Sciatic nerve (tissue), 2 donors: ENCODE measurements at regions not wholly inside any gene's neighbourhood (a gene's known extent, or its start where the extent isn't known, plus 50 kb on each side); places are given as distances from the start of the nearest gene placed in this dataset.
"Not testable (repeated sequence)": the region's sequence is repeated elsewhere in the genome, so short reads cannot be mapped to it uniquely, and the experiment has no call there.

Experiments
- ATAC-seq: fragments of 200-7000 bp; cut with Tn5 transposase; one replicate; pipeline ENCODE4 v1.9.1; 2020; ENCODE audit warnings: mild to moderate bottlenecking, moderate library complexity
- DNase-seq: peaks from one replicate; pipeline ENCODE4 v3.0.0-alpha.2; 2020; ENCODE audit warnings: low spot score
- intact Hi-C: fragments of 100-400 bp; cut with DNase I; formaldehyde crosslinking; loops from one replicate; pipeline ENCODE4 v1.14.2; 2022
- donor health status: DM: no; HTN: no; CAD: no.
- donor health status: DM: no; HTN: no; CAD: no.

DNA sequence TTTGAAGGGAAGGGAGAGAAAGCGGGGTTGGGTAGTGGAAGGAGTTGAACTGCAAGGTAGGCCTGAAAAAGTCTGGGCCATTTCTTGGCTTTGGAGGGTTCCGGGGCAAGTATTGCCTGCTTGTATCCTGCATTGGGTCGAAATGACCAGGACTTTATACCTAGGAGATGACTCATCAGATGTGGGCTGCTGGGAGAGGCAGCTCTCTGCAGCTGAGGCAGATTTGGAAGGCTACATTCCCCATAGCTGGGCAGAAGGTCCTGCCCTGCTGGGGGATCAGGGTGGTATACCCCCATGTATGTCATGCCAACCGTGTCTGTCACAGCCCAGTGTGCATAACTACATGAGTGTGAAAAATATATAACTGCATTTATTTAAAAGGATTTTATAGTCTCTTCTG, 171.8 kb upstream of the SPRED2 start:
- no peak for ATAC-seq

GRCh38 chr2:65602603-65603235, 170.3 kb upstream of the SPRED2 start:
- DNase-seq (no peak), ATAC-seq (no peak)
- intact Hi-C loops = no loop called here

More for the DNA sequence above, 171.8 kb upstream of the SPRED2 start:
- intact Hi-C loops = no loop called here
- DNase-seq = no peak

DNA sequence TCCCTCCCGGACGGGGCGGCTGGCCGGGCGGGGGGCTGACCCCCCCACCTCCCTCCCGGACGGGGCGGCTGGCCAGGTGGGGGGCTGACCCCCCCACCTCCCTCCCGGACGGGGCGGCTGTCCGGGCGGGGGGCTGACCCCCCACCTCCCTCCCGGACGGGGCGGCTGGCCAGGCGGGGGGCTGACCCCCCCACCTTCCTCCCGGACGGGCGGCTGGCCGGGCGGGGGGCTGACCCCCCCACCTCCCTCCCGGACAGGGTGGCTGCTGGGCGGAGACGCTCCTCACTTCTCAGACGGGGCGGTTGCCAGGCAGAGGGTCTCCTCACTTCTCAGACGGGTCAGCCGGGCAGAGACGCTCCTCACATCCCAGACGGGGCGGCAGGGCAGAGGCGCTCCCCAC, 168.5 kb upstream of the SPRED2 start:
- intact Hi-C loops, ATAC-seq, DNase-seq: not testable (repeated sequence)

DNA sequence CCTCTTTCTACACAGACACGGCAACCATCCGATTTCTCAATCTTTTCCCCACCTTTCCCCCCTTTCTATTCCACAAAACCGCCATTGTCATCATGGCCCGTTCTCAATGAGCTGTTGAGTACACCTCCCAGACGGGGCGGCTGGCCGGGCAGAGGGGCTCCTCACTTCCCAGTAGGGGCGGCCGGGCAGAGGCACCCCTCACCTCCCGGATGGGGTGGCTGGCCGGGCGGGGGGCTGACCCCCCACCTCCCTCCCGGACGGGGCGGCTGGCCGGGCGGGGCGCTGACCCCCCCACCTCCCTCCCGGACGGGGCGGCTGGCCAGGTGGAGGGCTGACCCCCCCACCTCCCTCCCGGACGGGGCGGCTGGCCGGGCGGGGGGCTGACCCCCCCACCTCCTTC, 168.0 kb upstream of the SPRED2 start:
- ATAC-seq, DNase-seq, intact Hi-C loops: not testable (repeated sequence)

DNA sequence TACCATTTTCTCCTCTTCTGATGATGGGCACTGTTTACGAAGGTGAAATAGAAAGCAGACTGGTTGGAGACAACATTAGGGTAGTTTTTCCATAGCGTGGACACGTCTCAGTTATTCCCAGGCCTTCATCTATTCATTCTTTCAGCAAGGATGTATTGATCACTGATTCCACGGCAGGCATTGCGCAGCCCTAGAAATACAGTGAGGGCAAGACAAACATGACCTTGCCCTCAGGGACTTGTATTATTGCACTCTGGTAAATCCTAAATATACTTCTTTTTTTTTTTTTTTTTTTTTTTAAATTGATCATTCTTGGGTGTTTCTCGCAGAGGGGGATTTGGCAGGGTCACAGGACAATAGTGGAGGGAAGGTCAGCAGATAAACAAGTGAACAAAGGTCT, 167.3 kb upstream of the SPRED2 start:
- ATAC-seq (no peak), DNase-seq (no peak)
- intact Hi-C loops = no loop called here

DNA sequence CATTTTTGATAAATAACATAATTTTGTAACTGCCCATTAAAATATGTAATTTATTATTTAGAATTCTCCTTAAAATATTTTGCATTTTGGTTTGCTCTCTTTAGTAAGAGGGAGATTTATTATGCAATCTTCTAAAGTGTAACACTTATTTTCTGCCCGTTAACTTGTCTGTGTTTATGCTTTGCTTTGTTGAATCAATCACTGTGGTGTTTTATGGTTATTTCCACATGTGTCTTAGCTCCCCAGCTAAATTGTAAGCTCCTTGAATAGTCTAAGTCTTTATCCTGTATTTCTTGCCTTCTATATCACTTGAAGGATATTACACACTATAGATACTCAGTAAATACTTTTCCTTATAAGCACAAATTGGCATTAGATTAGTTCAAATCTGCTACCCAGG, 166.6 kb upstream of the SPRED2 start:
- DNase-seq (no peak), ATAC-seq (no peak)
- intact Hi-C loops = no loop called here

DNA sequence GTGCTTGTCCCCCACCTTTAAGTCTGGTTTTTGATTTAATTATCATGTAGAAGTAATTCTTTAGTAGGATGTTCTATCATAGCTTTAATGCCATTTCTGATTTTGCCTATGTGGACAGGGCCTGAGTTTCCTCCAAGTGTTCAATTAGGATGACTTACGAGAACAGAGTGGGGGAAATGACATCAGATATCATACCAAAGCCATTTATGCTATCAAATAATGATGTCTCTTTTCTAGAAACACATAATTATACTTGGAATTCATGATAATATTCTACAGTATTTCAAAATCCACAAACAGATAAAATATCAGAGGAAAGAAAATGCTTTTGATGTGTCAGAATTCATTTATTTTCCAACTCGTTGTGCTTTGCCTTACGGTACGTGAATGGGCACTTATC, 165.9 kb upstream of the SPRED2 start:
- DNase-seq (no peak), ATAC-seq (no peak)
- intact Hi-C loops = no loop called here

- intact Hi-C loops = no loop called here
- ATAC-seq = no peak
- no peak for DNase-seq
These were observed 163.2 kb upstream of the SPRED2 start for GRCh38 chr2:65595630-65596029.

DNA sequence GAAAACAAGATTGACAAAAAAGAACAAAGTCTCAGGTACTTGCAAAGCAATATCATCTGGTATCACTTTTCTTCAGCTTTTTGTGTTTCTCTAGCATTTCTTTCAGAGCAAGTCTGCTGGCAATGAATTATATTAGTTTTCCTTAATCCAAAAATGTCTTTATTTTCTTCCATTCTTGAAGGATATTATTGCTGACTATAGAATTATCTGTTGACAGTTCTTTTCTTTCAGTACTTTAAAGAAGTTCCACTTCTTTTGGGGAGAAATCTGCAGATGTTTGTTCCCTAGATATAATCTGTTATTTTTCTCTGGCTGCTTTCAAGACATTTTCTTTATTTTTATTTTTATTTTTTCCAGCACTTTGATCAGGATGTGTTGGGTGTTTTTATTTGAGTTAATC, 161.8 kb upstream of the SPRED2 start:
- DNase-seq (no peak), ATAC-seq (no peak)
- intact Hi-C loops = no loop called here

GRCh38 chr2:65589667-65590066, 157.3 kb upstream of the SPRED2 start:
- intact Hi-C loops = no loop called here
- ATAC-seq (no peak), DNase-seq (no peak)

- no peak for ATAC-seq
- intact Hi-C loops = no loop called here
These were observed 155.4 kb upstream of the SPRED2 start for GRCh38 chr2:65587779-65588178.

DNA sequence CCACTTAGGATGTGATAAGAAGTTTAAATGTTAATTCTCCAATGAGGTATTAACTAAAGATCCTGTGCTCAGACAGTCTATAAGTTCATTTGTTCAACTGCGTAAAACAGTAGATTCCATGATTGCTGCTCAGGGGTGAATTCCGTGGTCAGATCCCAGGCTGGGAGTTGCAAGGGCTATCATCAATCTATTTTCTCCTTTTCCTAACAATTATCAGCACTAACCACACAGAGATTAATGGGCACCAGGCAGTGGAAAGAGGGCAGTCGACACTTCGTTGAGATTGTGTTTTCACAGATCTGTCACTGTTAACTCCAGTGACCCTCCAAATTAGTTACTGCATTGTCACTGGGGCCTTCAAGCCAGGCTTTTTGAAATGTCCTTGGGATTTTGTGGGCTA, 154.1 kb upstream of the SPRED2 start:
- intact Hi-C loops = no loop called here
- ATAC-seq (no peak), DNase-seq (no peak)

More at GRCh38 chr2:65587779-65588178, 155.4 kb upstream of the SPRED2 start:
- no peak for DNase-seq

DNA sequence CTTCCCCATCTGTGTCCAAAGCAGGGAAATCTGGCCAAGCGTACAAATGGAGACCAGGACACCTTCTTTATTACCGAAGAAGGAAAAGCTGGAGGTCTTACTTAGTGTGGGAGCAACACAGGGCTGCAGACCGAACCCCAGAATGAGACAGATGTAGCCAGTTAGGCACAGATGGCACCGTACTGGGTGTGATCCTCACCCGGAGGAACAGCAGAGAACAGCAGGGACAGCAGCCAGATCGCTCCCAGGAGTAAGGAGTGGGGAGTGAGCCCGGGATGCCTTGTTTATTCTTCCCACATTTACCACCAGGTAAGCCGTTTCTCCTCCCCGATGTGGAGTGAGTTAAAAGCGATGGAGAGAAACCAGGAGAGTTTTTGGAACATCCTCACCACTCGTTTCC, 150.7 kb upstream of the SPRED2 start:
- DNase-seq (no peak), ATAC-seq (no peak)
- intact Hi-C loops = no loop called here

DNA sequence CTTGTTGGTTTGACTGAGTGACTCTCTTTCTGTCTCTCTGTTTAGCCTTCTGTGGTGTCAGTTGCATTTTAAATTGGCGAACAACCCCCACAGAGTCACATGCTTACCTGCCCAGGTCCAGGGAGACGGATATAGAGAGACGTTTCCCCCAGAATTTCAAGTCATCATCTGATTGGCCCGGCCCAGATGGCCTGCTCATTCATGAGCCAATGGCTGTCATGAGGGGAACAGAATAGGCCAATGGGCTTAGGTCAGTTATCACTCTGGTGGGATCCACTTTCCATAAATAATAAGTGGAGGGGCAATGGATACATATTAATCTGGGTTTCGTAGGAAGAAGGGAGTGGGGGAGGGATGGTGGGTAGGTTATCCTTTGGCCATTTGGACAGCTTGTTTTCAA, 150.0 kb upstream of the SPRED2 start:
- intact Hi-C loops = no loop called here
- DNase-seq = no peak
- ATAC-seq = no peak

GRCh38 chr2:65580824-65581223, 148.4 kb upstream of the SPRED2 start:
- ATAC-seq (no peak), DNase-seq (no peak)
- intact Hi-C loops = no loop called here

DNA sequence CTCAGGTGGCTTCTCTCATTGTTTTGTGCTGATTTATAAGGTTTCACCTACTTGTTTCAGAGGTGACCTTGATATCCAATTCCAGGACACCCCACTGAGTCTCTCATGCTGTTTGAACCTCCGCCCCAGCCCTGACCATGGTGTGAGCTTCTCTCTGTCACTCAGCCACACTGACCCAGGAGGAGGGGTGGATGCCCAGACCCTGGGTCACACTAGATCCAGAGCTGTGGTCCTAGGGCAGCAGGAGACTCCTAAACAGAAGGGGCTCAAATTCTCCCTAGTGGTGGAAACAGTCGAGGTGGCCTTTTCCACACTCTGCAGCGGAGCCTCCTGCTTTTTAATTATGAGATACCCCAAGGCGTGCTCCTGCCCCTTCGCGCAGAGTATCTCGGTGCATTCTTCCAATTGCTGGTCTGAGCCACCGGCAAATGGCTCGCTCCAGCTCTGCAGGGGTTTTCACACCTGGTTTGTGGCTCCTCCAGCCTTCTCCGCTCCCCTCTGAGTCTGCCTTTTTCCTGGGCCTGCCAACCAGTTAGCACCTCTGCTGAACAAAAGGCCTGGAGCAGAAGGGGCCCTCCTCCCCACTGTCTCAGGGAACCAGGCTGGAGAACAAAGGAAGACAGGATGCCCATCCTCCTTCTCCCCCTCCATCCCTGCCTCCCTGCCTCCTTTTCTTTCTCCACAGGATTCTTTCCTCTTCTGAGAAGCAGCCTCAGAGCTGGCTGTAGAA, 147.3 kb upstream of the SPRED2 start:
- intact Hi-C loops = no loop called here
- ATAC-seq = no peak
- no peak for DNase-seq

DNA sequence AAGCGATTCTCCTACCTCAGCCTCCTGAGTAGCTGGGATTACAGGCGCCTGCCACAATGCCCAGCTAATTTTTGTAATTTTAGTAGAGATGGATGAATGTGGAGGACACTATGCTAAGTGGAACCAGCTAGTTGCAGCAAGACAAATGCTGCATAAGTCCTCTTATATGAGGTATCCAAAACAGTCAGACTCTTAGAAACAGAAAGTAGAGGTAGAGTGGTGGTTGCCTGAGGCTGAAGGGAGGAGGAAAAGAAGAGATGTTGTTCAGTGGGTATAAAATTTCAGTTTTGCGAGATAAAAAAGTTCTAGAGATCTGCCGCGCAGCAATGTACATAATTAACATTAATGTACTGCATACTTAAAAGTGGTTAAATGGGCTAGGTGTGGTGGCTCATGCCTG, 145.3 kb upstream of the SPRED2 start:
- ATAC-seq (no peak), DNase-seq (no peak)
- intact Hi-C loops = no loop called here

GRCh38 chr2:65576861-65577601, 144.6 kb upstream of the SPRED2 start:
- ATAC-seq (no peak), DNase-seq (no peak)
- intact Hi-C loops = no loop called here

GRCh38 chr2:65576278-65576677, 143.9 kb upstream of the SPRED2 start:
- DNase-seq (no peak), ATAC-seq (no peak)
- intact Hi-C loops = no loop called here

- ATAC-seq = peak; percentile 48
- intact Hi-C loops = no loop called here
- no peak for DNase-seq
These were observed 142.6 kb upstream of the SPRED2 start for GRCh38 chr2:65574993-65575392.
